GM21528 (cell line): ENCODE measurements at regions not wholly inside any gene's neighbourhood (a gene's known extent, or its start where the extent isn't known, plus 50 kb on each side); places are given as distances from the start of the nearest gene placed in this dataset.

Source experiments
- ATAC-seq: cut with Tn5 transposase; IDR thresholded peaks from one replicate; pipeline ENCODE4 v1.9.1; 2021; ENCODE audit warnings: mild to moderate bottlenecking, moderate library complexity; ENCODE audit not compliant: unreplicated experiment, low FRiP score

- no peak for ATAC-seq
Observed at GRCh38 chr2:71786291-71787107, 333.1 kb downstream of the DYSF start.

GRCh38 chr2:71785516-71785981 lies 332.2 kb downstream of the DYSF start:
- ATAC-seq, result no peak

GRCh38 chr2:71784734-71785511 lies 331.6 kb downstream of the DYSF start:
- ATAC-seq, result no peak

GRCh38 chr2:71783815-71784214 lies 330.5 kb downstream of the DYSF start:
- no peak for ATAC-seq

- ATAC-seq, result no peak
Observed at GRCh38 chr2:71783215-71783614, 329.9 kb downstream of the DYSF start.

GRCh38 chr2:71782323-71782722 lies 329.0 kb downstream of the DYSF start:
- ATAC-seq, result no peak

- no peak for ATAC-seq
Observed at GRCh38 chr2:71781695-71782228, 328.4 kb downstream of the DYSF start.

- no peak for ATAC-seq
Observed at GRCh38 chr2:71780162-71780561, 326.8 kb downstream of the DYSF start.

GRCh38 chr2:71779774-71780105 lies 326.4 kb downstream of the DYSF start:
- no peak for ATAC-seq

GRCh38 chr2:71778936-71779773 lies 325.8 kb downstream of the DYSF start:
- no peak for ATAC-seq

GRCh38 chr2:71778514-71778913 lies 325.2 kb downstream of the DYSF start:
- ATAC-seq, result no peak

GRCh38 chr2:71777946-71778345 lies 324.6 kb downstream of the DYSF start:
- no peak for ATAC-seq

GRCh38 chr2:71776227-71776626 lies 322.9 kb downstream of the DYSF start:
- ATAC-seq, result no peak

- no peak for ATAC-seq
Observed at GRCh38 chr2:71773218-71773617, 319.9 kb downstream of the DYSF start.

GRCh38 chr2:71772510-71773172 lies 319.3 kb downstream of the DYSF start:
- ATAC-seq, result no peak

GRCh38 chr2:71767663-71768062 lies 314.3 kb downstream of the DYSF start:
- ATAC-seq, result no peak

GRCh38 chr2:71759060-71759459 lies 305.7 kb downstream of the DYSF start:
- no peak for ATAC-seq

- no peak for ATAC-seq
Observed at GRCh38 chr2:71757351-71757750, 304.0 kb downstream of the DYSF start.

- ATAC-seq, result no peak
Observed at GRCh38 chr2:71756280-71756906, 303.0 kb downstream of the DYSF start.

GRCh38 chr2:71751590-71751989 lies 298.2 kb downstream of the DYSF start:
- ATAC-seq, result no peak
